ENCODE measurements at regions not wholly inside any gene's neighbourhood (a gene's known extent, or its start where the extent isn't known, plus 50 kb on each side); places are given as distances from the start of the nearest gene placed in this dataset.

GRCh38 chr15:87576486-87577176 lies 679.9 kb downstream of the NTRK3 start:
- TF ChIP-seq CTCF (IDR thresholded peaks at IDR 0.05) (no peak), POLR2A (IDR thresholded peaks at IDR 0.05) (no peak)
